GM20431 (cell line): ENCODE measurements at regions not wholly inside any gene's neighbourhood (a gene's known extent, or its start where the extent isn't known, plus 50 kb on each side); places are given as distances from the start of the nearest gene placed in this dataset.

Experiments
- in situ Hi-C: fragments of 300-500 bp; cut with MseI, MboI; formaldehyde crosslinking; loops from one replicate; pipeline ENCODE4 v1.15.0; 2020; ENCODE audit warnings: low sequenced_read_pairs; ENCODE audit not compliant: unreplicated experiment

GRCh38 chr2:190782264-190782663 is 98.4 kb upstream of the GLS start:
- in situ Hi-C loops: no loop called here

- in situ Hi-C loops: no loop called here
Measured at GRCh38 chr2:190783513-190784263, 96.9 kb upstream of the GLS start.

GRCh38 chr2:190785334-190785733 is 95.3 kb upstream of the GLS start:
- in situ Hi-C loops: no loop called here

- in situ Hi-C loops: no loop called here
Measured at GRCh38 chr2:190786404-190787166, 94.0 kb upstream of the GLS start.

- in situ Hi-C loops: no loop called here
Measured at GRCh38 chr2:190787743-190788235, 92.8 kb upstream of the GLS start.

GRCh38 chr2:190789074-190790004 is 91.3 kb upstream of the GLS start:
- in situ Hi-C loops: no loop called here

GRCh38 chr2:190791347-190791975 is 89.2 kb upstream of the GLS start:
- in situ Hi-C loops: no loop called here

GRCh38 chr2:190791976-190792575 is 88.5 kb upstream of the GLS start:
- in situ Hi-C loops: no loop called here

- in situ Hi-C loops: no loop called here
Measured at GRCh38 chr2:190792956-190793888, 87.4 kb upstream of the GLS start.

- in situ Hi-C loops: no loop called here
Measured at GRCh38 chr2:190794377-190794776, 86.2 kb upstream of the GLS start.

- in situ Hi-C loops: no loop called here
Measured at GRCh38 chr2:190794790-190795189, 85.8 kb upstream of the GLS start.

GRCh38 chr2:190795686-190796085 is 84.9 kb upstream of the GLS start:
- in situ Hi-C loops: no loop called here

GRCh38 chr2:190799999-190800398 is 80.6 kb upstream of the GLS start:
- in situ Hi-C loops: loop anchor here (25.0 kb wide), 1 partner anchor 413 kb away; no protein-coding TSS in a partner anchor

- in situ Hi-C loops: loop anchor here (25.0 kb wide), 1 partner anchor 413 kb away; no protein-coding TSS in a partner anchor
Measured at GRCh38 chr2:190800528-190800927, 80.1 kb upstream of the GLS start.

GRCh38 chr2:190802129-190802528 is 78.5 kb upstream of the GLS start:
- in situ Hi-C loops: loop anchor here (25.0 kb wide), 1 partner anchor 415 kb away; no protein-coding TSS in a partner anchor

- in situ Hi-C loops: loop anchor here (25.0 kb wide), 1 partner anchor 415 kb away; no protein-coding TSS in a partner anchor
Measured at GRCh38 chr2:190802626-190803209, 77.9 kb upstream of the GLS start.

- in situ Hi-C loops: loop anchor here (25.0 kb wide), 1 partner anchor 417 kb away; no protein-coding TSS in a partner anchor
Measured at GRCh38 chr2:190804182-190804795, 76.3 kb upstream of the GLS start.
